Inflammatory macrophage (primary cell): ENCODE measurements at regions not wholly inside any gene's neighbourhood (a gene's known extent, or its start where the extent isn't known, plus 50 kb on each side); places are given as distances from the start of the nearest gene placed in this dataset.

Source experiments
- DNase-seq, 2 donors: peaks; one replicate each; pipeline ENCODE4 v3.0.0-alpha.2; 2020 to 2022

DNA sequence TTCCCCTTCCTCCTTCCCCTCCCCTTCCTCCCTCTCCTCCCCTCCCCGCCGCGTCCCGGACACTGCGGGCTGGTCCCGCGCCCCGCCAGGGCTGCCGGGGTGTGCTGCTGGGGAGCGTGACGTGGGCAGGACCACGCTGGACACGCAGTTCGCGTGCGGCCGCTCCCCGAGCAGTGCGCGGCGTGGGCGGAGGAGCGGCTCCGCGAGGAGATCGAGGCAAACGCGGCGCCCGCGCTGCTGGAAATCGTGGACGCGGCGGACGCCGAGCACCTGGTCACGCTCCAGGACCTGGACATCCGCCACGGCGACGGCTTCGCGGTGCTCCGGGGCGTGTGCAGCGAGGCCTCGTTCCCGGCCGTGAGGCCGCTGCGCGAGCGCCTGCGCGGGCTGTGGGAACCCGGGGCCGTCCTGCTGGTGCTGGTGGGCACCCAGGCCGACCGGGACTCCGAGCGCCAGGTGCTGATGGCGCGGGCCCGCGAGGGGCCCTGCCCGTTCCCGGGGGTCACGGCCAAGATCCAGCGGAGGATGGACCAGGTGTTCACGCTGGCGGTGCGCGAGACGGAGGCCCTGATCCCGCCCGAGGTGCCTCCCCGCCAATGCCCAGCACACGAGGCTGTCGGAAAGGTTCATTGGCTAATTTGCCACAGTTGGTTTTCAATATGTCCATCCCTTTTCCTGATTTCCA is 84.3 kb downstream of the TNFAIP2 start:
- DNase-seq: no peak

DNA sequence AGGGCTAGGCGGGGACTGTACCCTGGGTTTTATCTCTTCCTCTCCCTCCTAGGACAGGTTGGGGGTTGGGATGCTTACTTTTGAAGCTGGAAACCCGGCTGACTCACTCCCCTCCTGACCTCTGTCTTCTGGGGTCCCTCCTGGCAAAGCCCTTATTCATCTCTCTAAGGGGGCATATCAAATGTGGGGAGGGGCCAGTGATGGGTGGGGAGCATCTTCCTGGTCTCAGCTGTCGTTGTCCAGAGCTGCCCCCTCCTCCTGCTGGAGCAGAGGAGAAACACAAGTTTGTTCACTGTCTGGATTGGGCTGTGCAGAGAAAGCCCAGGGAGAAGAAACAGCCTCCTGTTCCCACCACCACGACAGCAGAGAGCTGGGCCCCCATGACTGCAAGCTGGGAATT is 85.8 kb downstream of the TNFAIP2 start:
- no peak for DNase-seq

DNA sequence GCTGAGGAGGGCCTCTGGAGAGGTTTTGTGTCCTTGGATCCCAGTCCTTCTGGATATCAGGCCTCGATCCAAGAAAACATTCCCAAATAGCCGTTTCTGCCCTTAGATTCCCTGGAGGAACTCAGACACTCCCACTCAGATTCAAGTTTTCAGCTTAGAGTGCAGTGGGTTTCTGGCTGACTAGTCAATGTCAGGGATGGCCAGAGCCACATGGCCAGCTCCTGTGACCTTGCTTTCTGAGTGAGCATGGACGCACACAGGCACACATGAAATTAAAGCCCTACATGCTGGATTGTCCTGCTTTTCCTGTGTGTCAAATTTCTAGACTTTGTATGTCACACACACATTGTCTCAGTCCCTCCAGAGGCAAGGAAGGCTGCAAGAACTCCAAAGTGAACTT is 86.2 kb downstream of the TNFAIP2 start:
- no peak for DNase-seq

DNA sequence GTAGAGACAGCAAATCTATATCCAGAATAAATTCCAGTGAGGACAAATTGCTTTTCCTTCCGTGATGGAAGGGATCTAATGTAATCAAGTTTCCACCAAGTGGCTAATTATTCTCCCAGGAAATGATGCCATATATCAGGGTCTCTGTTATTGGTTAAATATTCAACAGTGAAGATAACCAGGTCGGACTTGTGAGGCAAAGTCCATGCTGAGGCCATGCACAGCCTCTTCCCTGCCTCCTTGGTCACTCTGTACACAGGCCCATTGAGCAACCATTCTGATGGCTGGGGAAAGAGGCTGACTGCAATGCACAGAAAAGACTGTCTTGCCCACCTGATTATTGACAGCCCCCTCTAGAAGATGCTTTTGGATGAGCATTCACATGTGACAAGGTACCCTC is 90.1 kb downstream of the TNFAIP2 start:
- no peak for DNase-seq

- no peak for DNase-seq
Observed at GRCh38 chr14:103214461-103214958, 91.2 kb downstream of the TNFAIP2 start.

DNA sequence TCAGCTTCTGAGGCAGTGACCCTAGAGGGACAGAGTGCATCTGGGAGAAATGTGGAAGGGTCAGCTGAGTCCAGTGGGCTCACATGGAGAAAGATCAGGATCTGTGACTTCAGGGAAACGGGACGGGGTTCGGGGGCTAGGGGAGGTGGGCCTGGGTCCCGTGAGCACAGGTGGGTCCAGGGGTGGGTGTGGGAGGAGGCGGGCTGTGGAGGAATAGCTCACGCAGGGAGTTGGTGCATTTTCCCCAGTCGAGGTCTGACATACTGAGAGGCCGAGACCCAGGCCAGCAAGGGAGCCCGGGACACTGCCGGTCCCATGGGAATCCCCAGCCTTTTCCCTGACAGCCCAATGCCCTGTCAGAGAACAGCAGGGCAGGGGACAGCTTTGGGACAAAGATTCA is 93.1 kb downstream of the TNFAIP2 start:
- no peak for DNase-seq

DNA sequence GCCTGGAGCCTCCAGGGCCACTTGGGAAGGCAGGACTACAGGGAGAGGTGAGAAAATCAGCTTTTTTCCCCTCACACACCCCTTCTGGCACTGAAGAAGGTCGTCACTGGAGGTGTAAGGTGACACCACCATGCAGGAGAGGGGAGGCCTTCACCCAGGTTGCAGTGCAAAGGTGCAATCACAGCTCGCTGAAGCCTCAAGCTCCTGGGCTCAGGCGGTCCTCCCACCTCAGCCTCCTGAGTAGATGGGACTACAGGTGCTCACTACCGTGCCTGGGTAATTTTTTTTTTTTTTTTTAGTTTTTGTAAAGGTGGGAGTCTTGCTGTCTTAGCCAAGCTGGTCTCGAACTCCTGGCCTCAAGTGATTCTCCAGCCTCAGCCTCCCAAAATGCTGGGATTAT is 93.6 kb downstream of the TNFAIP2 start:
- DNase-seq: no peak

DNA sequence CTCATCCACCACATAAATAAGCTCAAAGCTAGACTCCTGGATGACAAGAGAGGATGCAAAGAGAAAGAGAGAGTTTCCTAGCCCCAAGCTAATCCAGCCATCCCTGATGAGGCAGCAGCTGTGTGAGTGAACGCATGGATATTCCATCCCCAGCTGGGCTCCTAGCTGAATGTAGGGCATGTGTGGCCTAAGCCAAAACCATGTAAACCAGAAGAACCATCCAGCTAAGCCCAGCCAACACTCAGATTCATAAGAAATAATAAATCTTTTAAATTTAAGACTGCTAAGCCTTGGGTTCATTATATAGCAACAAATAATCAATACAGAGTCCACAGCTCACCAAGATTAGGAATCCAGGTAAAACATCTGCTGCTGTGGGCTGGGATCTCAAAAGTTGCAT is 94.3 kb downstream of the TNFAIP2 start:
- DNase-seq: no peak

DNA sequence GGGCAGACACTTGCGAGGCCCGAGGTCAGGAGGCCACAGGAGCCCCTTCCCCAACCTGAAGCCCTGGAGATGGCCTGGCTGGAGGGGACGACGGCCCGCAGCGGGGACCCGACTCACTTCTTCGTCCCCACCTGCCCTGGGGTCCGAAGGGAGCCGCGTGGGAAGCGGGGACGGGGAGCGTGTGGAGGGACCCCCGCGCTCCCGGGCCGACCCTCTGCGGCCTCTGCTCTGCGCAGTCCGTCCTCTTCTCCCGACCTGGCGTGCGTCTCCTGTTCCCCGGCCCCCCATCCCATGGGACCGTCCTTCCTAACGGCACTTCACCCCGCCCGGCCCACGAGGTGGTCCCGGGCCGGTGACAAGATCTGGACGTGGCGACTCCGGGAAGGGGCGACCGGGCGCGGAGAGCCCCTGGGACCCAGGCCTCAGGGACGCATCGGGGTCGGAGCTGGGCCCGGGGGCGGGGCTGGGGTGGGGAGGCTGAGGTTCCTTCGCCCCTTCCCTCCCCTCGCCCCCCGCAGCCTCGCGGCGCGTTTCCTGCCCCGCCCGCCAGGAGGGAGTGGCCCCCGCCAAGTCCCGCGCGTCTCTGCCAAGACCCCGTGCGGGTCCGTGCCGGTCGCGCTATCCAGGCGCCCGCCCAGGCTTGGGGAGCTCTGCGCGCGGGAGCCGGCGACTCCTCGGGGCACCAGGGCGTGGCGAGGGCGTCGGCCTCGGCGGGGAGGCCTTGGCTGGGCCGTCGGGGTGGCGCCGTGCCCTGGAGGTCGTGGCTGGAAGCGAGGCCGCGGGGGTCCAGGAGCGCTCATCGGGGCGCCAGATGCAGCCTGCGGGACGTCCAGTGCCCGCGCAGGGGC is 97.1 kb downstream of the TNFAIP2 start:
- no peak for DNase-seq

DNA sequence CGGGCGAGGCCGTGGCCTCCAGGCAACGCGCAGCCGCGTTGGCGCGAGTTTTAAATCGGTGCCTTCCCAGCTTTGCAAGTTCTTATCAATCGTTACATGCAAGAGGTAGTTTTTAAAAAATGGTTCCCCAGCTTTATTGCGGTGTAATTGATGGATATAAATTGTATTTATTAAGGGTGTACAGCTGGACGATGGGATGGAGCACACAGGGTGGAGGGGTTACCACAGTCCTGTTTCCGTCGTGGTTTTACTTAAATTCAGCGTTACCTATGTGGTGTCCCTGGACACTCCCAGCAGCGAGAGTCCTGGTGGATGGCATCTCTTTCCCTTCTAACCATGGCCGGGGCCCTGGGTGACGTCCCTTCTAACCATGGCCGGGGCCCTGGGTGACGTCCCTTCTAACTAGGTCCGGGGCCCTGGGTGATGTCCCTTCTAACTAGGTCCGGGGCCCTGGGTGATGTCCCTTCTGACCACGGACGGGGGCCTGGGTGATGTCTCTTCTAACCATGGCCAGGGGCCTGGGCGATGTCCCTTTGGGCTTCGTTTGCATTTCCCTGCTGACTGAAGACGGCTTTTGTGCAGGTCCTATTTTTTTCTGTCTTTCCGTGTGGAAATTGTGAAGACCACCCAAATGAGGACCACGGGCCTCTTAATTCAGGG is 97.9 kb downstream of the TNFAIP2 start:
- DNase-seq: no peak

GRCh38 chr14:103221781-103222358 is 98.6 kb downstream of the TNFAIP2 start:
- no peak for DNase-seq

GRCh38 chr14:103223818-103224352 is 100.6 kb downstream of the TNFAIP2 start:
- DNase-seq: no peak

GRCh38 chr14:103225062-103225461 is 101.8 kb downstream of the TNFAIP2 start:
- DNase-seq: no peak

DNA sequence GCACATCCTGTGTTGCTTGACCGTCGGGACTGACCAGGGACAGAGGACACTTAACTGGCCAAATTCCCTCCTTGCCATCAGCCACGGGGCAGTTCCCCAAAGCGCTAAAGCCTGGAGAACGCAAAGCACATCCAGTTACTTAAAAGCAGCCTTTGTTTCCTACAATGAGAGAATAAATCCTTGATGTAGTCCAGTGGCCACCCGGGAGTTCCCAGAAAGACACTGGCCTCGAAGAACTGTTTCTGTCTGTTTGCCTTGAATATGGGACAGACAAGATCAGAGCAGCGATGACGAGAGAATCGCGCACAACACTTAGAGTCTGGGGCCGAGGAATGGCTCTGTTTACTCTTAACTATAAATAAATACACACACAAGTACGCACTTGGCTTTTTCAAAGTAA is 102.2 kb downstream of the TNFAIP2 start:
- no peak for DNase-seq

DNA sequence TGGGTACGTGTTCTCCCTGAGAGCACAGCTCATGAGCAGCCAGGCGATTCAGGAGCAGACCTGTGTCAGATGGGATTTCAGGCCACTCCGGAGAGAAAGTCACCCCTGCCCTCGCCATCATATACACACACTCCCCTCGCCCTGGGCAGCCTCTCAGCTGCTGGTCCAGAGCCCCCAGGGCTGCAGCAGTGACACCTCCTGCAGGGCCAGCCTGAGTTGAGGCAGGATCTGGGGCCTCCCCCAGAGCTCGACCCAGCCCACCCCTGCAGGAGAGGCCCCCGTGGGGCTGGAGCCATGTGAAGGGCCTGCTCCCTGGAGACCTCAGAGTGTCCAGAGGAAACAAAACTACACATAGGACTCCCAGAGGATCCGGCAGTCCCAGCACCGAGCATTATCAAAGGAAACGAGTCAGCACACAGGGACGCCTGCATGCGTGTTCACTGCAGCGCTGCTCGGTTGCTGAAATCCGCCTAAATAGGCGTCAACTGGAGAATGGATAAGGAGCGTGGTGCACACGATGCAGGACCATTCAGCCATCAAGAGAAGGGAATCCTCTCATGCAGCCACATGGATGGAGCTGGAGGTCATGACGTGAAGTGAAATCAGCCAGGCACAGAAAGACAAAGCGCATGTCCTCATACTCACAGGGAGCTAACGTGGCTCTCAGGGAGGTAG is 104.0 kb downstream of the TNFAIP2 start:
- no peak for DNase-seq

GRCh38 chr14:103228076-103228806 is 105.0 kb downstream of the TNFAIP2 start:
- DNase-seq: no peak

- no peak for DNase-seq
Observed at GRCh38 chr14:103228866-103229265, 105.2 kb upstream of the EIF5 start.

DNA sequence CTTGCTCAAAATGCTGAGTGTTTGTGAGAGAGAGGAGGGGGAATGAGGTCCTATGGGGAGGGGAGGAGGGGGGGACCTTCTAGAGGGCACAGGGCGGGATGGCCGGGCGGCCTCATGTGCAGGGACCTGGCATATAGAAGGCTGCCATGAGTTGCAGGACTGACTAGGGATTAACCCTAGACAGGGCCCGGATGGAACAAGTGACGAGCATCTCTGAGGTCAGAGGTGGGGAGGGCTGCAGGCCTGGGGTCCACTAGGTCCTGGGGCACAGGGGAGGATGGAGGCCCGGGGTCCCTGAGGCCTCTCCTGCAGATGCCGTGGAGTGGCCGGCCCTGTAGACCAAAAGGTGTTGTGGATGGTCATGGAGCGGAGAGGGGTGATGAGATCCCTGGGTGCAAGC is 104.0 kb upstream of the EIF5 start:
- DNase-seq: no peak

DNA sequence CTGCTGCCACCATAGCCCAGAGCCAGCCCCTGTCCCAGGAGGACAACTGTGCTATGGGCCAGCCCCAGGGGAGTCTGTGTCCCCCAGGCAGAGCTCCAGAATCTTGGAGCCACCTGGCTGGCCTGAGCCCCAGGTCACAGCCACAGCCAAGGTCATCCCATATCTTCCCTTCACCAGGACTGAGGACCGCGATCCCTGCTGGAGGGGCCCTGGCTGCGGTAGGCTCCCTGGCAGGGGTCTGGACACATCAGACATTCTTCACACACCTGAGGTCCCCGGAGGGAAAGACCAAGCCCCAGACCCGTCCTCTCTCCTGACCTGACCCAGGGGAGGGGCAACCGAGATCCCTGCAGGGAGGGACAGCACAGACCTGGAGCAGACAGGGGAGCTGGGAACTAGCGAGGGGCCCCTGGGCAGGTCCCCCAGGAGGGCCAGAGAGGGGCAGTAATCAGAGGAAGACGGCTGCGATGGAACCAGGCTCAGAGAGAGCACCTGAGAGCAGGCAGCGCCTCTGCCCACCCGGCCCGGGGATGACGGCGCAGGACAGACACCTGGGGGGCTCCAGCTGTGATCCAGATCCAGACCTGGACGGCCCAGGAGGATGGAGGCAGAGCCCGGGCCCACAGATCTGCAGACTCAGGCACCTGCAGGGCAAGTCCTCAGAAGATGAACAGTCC is 103.2 kb upstream of the EIF5 start:
- DNase-seq: no peak

GRCh38 chr14:103231376-103232019 is 102.5 kb upstream of the EIF5 start:
- no peak for DNase-seq
